Endothelial cell of umbilical vein (primary cell): ENCODE measurements at regions not wholly inside any gene's neighbourhood (a gene's known extent, or its start where the extent isn't known, plus 50 kb on each side); places are given as distances from the start of the nearest gene placed in this dataset.

ENCODE experiments used
- EZH2 ChIP-seq: IDR thresholded peaks from 2 replicates; pipeline ENCODE4 v1.6.1; 2012; ENCODE audit warnings: borderline replicate concordance, low read depth, mild to moderate bottlenecking, moderate library complexity, low read length, inconsistent platforms; ENCODE audit not compliant: severe bottlenecking
- FOS ChIP-seq: IDR thresholded peaks from 2 replicates; pipeline ENCODE4 v1.6.1; 2011; ENCODE audit warnings: mild to moderate bottlenecking, low read length, moderate library complexity, borderline replicate concordance; ENCODE audit not compliant: insufficient read depth
- MAX ChIP-seq: IDR thresholded peaks from 2 replicates; pipeline ENCODE4 v1.6.1; 2011; ENCODE audit not compliant: insufficient read depth, insufficient read length
- POLR2A ChIP-seq: IDR thresholded peaks from 2 replicates; pipeline ENCODE4 v1.6.1; 2012; ENCODE audit warnings: low read depth, mild to moderate bottlenecking, control low read depth, low read length
- POLR2AphosphoS5 ChIP-seq: IDR thresholded peaks from 2 replicates; pipeline ENCODE4 v1.6.1; 2012; ENCODE audit warnings: low read depth, mild to moderate bottlenecking, control low read depth, low read length, moderate library complexity; ENCODE audit not compliant: insufficient read depth
- TF ChIP-seq, protein P1 (sequence below), 2 donors: IDR thresholded peaks; 1 replicate in 1 of 2; 2 replicates in 1 of 2; pipeline ENCODE4 v1.5.1; 2011; ENCODE audit warnings: low read length in 2 of 2, mild to moderate bottlenecking in 2 of 2, moderate library complexity in 2 of 2, control low read depth in 1 of 2, inconsistent platforms in 1 of 2, low read depth in 1 of 2; ENCODE audit not compliant: insufficient read depth in 1 of 2; ENCODE audit errors: extremely low read depth in 1 of 2

DNA sequence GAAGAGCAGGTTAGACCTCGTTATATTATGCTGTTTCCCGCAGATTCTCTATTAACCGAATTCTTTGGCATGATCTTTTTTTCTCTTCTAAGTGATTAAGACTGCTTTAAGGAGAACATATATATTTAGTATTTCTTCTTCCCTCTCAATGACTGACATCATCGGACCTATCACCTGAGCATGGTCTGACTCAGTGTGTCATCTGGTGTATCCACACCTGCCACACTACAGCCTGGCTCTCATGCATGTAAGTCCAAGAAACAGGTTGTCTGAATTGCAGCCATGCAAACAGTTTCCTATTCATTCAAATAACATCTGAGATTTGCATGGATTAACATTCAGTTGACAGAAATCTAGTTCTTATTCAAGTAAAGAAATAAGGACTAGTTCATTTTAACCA lies 55.1 kb upstream of the CWC22 start:
- TF ChIP-seq, protein P1, sequence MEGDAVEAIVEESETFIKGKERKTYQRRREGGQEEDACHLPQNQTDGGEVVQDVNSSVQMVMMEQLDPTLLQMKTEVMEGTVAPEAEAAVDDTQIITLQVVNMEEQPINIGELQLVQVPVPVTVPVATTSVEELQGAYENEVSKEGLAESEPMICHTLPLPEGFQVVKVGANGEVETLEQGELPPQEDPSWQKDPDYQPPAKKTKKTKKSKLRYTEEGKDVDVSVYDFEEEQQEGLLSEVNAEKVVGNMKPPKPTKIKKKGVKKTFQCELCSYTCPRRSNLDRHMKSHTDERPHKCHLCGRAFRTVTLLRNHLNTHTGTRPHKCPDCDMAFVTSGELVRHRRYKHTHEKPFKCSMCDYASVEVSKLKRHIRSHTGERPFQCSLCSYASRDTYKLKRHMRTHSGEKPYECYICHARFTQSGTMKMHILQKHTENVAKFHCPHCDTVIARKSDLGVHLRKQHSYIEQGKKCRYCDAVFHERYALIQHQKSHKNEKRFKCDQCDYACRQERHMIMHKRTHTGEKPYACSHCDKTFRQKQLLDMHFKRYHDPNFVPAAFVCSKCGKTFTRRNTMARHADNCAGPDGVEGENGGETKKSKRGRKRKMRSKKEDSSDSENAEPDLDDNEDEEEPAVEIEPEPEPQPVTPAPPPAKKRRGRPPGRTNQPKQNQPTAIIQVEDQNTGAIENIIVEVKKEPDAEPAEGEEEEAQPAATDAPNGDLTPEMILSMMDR (IDR thresholded peaks at IDR 0.05; ENCODE audit: extremely low read depth in 1 of 2, insufficient read depth in 1 of 2, low read depth in 1 of 2, low read length in 2 of 2), result no peak
- TF ChIP-seq EZH2 (no peak), POLR2A (no peak), POLR2AphosphoS5 (no peak), MAX (no peak), FOS (no peak)
